Panc1 (cell line): ENCODE measurements at regions not wholly inside any gene's neighbourhood (a gene's known extent, or its start where the extent isn't known, plus 50 kb on each side); places are given as distances from the start of the nearest gene placed in this dataset.

Experiments used
- ATAC-seq: fragments of 200-7000 bp; cut with Tn5 transposase; 2 replicates; pipeline ENCODE4 v1.9.1; 2020; ENCODE audit warnings: mild to moderate bottlenecking, moderate library complexity
- BruUV-seq: library from RNA; stranded (reverse); fragments of 400-500 nt; replicated peaks from 2 replicates; lab custom pipeline; 2021; lab: Mats Ljungman, UMichigan
- CTCF ChIA-PET: fragments of 300-600 bp; sonication (Branson Sonifier 250); formaldehyde crosslinking; loops from one replicate; lab custom pipeline; 2022; ENCODE audit warnings: antibody characterized with exemption; lab: Charles Lee
- POLR2A ChIA-PET: fragments of 300-600 bp; sonication (Branson Sonifier 250); formaldehyde crosslinking; loops from one replicate; lab custom pipeline; 2022; ENCODE audit warnings: antibody characterized with exemption; lab: Charles Lee
- DNase-seq: peaks from one replicate; pipeline ENCODE4 v3.0.0-alpha.2; 2010; ENCODE audit warnings: low read depth, low spot score
- H3K27ac ChIP-seq: 2 replicates; pipeline ENCODE4 v1.5.1; 2011; ENCODE audit warnings: mild to moderate bottlenecking, low read length, inconsistent platforms
- H3K27me3 ChIP-seq: fragments of 200-500 bp; sonication (Bioruptor generic); 2 replicates; pipeline ENCODE4 v1.6.0; 2014; ENCODE audit warnings: low read length, inconsistent platforms; ENCODE audit not compliant: control insufficient read depth, insufficient read depth
- H3K36me3 ChIP-seq: fragments of 200-500 bp; sonication (Bioruptor generic); 2 replicates; pipeline ENCODE4 v1.5.1; 2014; ENCODE audit warnings: inconsistent platforms, mild to moderate bottlenecking, low read length, moderate library complexity; ENCODE audit not compliant: control insufficient read depth, insufficient read depth
- H3K4me1 ChIP-seq: 2 replicates; pipeline ENCODE4 v1.5.1; 2011; ENCODE audit warnings: inconsistent platforms, mild to moderate bottlenecking, low read length, moderate library complexity; ENCODE audit not compliant: control insufficient read depth, insufficient read depth
- H3K4me3 ChIP-seq, 2 experiments: 2 replicates each; pipeline ENCODE4 v1.5.1; 2011 to 2012; ENCODE audit warnings: low read depth in 2 of 2, low read length in 2 of 2, mild to moderate bottlenecking in 2 of 2, inconsistent platforms in 1 of 2, moderate library complexity in 1 of 2
- H3K9me3 ChIP-seq: fragments of 200-500 bp; sonication (Bioruptor generic); 2 replicates; pipeline ENCODE4 v1.5.1; 2014; ENCODE audit warnings: low read depth, mild to moderate bottlenecking, inconsistent platforms, low read length, moderate library complexity; ENCODE audit not compliant: control insufficient read depth, insufficient read depth
- CTCF ChIP-seq: fragments of 450-650 bp; IDR thresholded peaks from 2 replicates; pipeline ENCODE4 v1.5.1; 2017; ENCODE audit warnings: mild to moderate bottlenecking
- POLR2AphosphoS5 ChIP-seq: IDR thresholded peaks from 2 replicates; pipeline ENCODE4 v1.6.1; 2012; ENCODE audit warnings: mild to moderate bottlenecking, low read depth, low read length, moderate library complexity
- SIN3A ChIP-seq: IDR thresholded peaks from 2 replicates; pipeline ENCODE4 v1.6.1; 2012; ENCODE audit warnings: low read depth, mild to moderate bottlenecking, low read length, moderate library complexity, borderline replicate concordance; ENCODE audit not compliant: insufficient read depth
- TCF7L2 ChIP-seq: IDR thresholded peaks from 2 replicates; pipeline ENCODE4 v1.6.1; 2011; ENCODE audit warnings: mild to moderate bottlenecking, low read depth, low read length, inconsistent platforms
- in situ Hi-C: cut with HindIII; loops from 2 replicates; pipeline ENCODE4 v1.10.0; 2016; ENCODE audit warnings: low sequenced_read_pairs, low pct_unique_long_range_greater_than_20kb
- intact Hi-C: fragments of 100-400 bp; cut with micrococcal nuclease; formaldehyde crosslinking; loops from one replicate; pipeline ENCODE4 v1.10.0; 2022; ENCODE audit not compliant: unreplicated experiment
- TF ChIP-seq, protein P1 (sequence below), 2 experiments: IDR thresholded peaks; 2 replicates each; pipeline ENCODE4 v1.6.1; 2011 to 2012; ENCODE audit warnings: low read depth in 2 of 2, control low read depth in 1 of 2, low read length in 1 of 2, mild to moderate bottlenecking in 1 of 2, moderate library complexity in 1 of 2; ENCODE audit not compliant: insufficient read depth in 1 of 2

DNA sequence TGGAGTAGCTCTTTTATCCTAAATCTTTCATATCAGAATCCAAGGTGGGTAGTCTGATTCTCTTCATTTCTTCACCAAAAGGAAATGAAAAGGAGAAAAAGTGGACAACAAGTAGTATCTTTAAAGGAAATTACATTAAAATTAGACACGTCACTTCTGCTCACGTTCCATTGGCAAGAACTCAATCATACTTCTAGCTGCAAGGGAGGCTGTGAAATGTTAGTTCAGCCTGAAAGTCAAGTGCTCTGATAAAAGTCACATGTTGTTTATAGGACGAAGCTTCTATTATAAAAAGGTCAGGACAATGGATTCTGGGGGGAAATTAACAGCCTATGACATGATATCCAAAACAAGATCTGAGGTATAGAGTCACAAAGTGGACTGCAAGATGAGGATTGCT is 164.6 kb upstream of the MCTP2 start:
- TF ChIP-seq SIN3A, result no peak
- Histone ChIP-seq H3K36me3 (no peaks in the 10 kb centered on the region), H3K4me1 (no peaks in the 10 kb centered on the region), H3K9me3 (no peaks in the 10 kb centered on the region), H3K4me3 (no peak overlapping the region), H3K27me3 (no peaks in the 10 kb centered on the region), H3K27ac (no peak overlapping the region)
- intact Hi-C loops (no loop called here), in situ Hi-C loops (no loop called here)
- ChIA-PET CTCF (no interaction called here), POLR2A (no interaction called here)
- no TSS peak for BruUV-seq
- no peak for ATAC-seq
- DNase-seq, result no peak

DNA sequence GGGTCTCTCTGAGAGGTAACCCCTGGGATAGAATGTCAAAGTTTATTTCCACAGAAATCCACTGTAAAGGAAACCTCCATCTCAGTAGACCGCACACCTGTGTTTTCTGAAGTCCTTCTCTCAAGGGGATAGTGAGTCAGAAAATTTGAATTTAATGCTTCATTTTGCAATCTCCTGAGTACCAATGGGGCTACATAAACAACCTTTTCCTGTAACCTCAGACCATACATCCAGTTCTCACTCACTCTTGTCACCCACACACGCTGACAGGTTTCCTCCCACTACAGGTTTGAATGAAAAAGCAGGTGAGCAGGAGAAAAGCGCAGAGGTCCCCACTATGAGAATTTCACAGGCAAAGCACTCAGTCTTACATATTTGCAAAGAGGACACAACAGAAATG is 165.3 kb upstream of the MCTP2 start:
- TF ChIP-seq, protein P1, sequence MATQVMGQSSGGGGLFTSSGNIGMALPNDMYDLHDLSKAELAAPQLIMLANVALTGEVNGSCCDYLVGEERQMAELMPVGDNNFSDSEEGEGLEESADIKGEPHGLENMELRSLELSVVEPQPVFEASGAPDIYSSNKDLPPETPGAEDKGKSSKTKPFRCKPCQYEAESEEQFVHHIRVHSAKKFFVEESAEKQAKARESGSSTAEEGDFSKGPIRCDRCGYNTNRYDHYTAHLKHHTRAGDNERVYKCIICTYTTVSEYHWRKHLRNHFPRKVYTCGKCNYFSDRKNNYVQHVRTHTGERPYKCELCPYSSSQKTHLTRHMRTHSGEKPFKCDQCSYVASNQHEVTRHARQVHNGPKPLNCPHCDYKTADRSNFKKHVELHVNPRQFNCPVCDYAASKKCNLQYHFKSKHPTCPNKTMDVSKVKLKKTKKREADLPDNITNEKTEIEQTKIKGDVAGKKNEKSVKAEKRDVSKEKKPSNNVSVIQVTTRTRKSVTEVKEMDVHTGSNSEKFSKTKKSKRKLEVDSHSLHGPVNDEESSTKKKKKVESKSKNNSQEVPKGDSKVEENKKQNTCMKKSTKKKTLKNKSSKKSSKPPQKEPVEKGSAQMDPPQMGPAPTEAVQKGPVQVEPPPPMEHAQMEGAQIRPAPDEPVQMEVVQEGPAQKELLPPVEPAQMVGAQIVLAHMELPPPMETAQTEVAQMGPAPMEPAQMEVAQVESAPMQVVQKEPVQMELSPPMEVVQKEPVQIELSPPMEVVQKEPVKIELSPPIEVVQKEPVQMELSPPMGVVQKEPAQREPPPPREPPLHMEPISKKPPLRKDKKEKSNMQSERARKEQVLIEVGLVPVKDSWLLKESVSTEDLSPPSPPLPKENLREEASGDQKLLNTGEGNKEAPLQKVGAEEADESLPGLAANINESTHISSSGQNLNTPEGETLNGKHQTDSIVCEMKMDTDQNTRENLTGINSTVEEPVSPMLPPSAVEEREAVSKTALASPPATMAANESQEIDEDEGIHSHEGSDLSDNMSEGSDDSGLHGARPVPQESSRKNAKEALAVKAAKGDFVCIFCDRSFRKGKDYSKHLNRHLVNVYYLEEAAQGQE (IDR thresholded peaks at IDR 0.05; ENCODE audit: insufficient read depth in 1 of 2, low read depth in 2 of 2, low read length in 1 of 2), result no peak
- intact Hi-C loops, result no loop called here
- no TSS peak for BruUV-seq

GRCh38 chr15:94064676-94065313 is 166.6 kb upstream of the MCTP2 start:
- H3K9me3 ChIP-seq, result no peaks in the 10 kb centered on the region
- ChIA-PET CTCF (no interaction called here), POLR2A (interaction anchor here (0.6 kb wide), 1 partner anchor 593 kb away, joined by 3 read pairs; no protein-coding TSS in a partner anchor)
- in situ Hi-C loops (no loop called here), intact Hi-C loops (no loop called here)
- no peak overlapping the region for H3K4me3 ChIP-seq
- no peak for ATAC-seq
- no TSS peak for BruUV-seq
- H3K36me3 ChIP-seq, result no peaks in the 10 kb centered on the region
- H3K27ac ChIP-seq, result no peak overlapping the region
- TF ChIP-seq SIN3A (no peak), TCF7L2 (no peak), POLR2AphosphoS5 (no peak)
- no peaks in the 10 kb centered on the region for H3K27me3 ChIP-seq
- H3K4me1 ChIP-seq, result no peaks in the 10 kb centered on the region
- DNase-seq, result no peak

More for the DNA sequence above, 165.3 kb upstream of the MCTP2 start:
- ATAC-seq, result no peak
- ChIA-PET CTCF (no interaction called here), POLR2A (no interaction called here)
- DNase-seq, result no peak
- Histone ChIP-seq H3K9me3 (no peaks in the 10 kb centered on the region), H3K4me1 (no peaks in the 10 kb centered on the region), H3K4me3 (no peak overlapping the region), H3K27me3 (no peaks in the 10 kb centered on the region), H3K36me3 (no peaks in the 10 kb centered on the region), H3K27ac (no peak overlapping the region)
- in situ Hi-C loops, result no loop called here

GRCh38 chr15:94061041-94061440 is 170.3 kb upstream of the MCTP2 start:
- no peaks in the 10 kb centered on the region for H3K4me1 ChIP-seq
- ChIA-PET POLR2A (no interaction called here), CTCF (no interaction called here)
- TF ChIP-seq, protein P1 (IDR thresholded peaks at IDR 0.05; ENCODE audit: insufficient read depth in 1 of 2, low read depth in 2 of 2, low read length in 1 of 2), result no peak
- TF ChIP-seq SIN3A, result no peak
- TF ChIP-seq POLR2AphosphoS5, result no peak
- TF ChIP-seq TCF7L2, result no peak
- TF ChIP-seq CTCF, result no peak
- H3K36me3 ChIP-seq, result no peaks in the 10 kb centered on the region
- no peak overlapping the region for H3K4me3 ChIP-seq
- no peak for ATAC-seq
- H3K27me3 ChIP-seq, result no peaks in the 10 kb centered on the region
- no peak overlapping the region for H3K27ac ChIP-seq
- intact Hi-C loops, result no loop called here
- no peak for DNase-seq
- BruUV-seq, result no TSS peak
- H3K9me3 ChIP-seq, result no peaks in the 10 kb centered on the region
- in situ Hi-C loops, result no loop called here
